Fibroblast of skin of left quadriceps (primary cell): ENCODE measurements at regions not wholly inside any gene's neighbourhood (a gene's known extent, or its start where the extent isn't known, plus 50 kb on each side); places are given as distances from the start of the nearest gene placed in this dataset.

ENCODE experiments used
- DNase-seq, 2 experiments: peaks; one replicate each; pipeline ENCODE4 v3.0.0-alpha.2; 2013; ENCODE audit warnings: low read depth in 2 of 2

- no peak for DNase-seq
Observed at GRCh38 chr2:150977296-150977695, 284.4 kb downstream of the RBM43 start.

DNA sequence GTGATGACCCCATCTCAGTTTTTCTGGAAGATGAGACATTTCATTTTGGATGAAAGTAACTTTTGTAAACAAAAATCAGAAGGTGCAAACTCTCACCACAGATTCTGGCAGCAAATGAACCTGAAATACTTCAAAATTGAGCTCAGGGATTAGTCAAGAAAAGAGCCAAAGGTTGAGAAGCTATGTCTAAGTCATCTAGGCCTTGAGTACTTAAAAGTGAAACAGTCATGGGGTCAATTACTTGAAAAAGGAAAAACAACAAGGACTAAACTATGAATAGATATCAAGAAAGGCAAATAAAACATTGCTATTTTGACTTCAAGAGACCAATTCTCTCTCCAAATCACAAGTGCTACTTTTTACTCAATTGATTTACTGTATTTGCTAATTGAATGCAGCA is 285.1 kb downstream of the RBM43 start:
- no peak for DNase-seq

DNA sequence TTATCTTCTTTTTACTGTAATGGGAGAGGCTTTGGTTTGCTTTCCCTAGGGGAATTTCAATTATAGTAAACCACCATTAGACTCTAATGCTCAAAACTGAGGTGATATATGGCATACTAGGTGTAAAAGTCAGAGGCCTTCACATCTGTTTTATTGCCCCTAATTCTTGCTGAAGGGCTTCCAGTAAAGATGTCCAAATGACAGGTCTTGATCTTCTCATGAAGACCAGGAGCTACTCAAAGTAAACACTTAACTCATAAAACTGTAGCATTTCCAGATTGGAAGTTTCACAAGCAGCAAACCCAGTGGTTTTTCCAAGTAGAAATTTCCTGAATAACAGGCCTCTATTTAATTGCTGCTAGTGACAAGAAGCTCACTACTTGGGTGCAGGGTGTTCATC is 286.8 kb downstream of the RBM43 start:
- DNase-seq, result no peak

DNA sequence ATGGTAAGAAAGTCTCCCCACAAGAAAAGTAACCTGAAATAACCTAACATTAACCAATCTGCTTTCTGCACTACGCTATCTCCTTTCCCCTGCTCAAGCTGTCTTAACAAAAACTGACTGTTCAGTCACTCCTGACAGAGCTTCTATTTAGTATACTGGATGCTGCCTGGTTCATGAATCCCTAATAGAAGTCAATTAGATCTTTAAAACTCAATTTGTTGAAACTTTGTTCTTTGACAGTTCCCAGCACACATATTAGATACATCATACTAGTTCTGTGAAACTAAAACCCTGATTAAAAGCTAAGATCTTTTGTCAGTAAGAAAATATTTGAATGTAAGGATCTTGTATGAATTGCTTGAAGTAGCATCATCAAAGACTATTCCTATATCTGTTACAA is 287.4 kb downstream of the RBM43 start:
- no peak for DNase-seq

- no peak for DNase-seq
Observed at GRCh38 chr2:150971910-150972309, 289.8 kb downstream of the RBM43 start.

DNA sequence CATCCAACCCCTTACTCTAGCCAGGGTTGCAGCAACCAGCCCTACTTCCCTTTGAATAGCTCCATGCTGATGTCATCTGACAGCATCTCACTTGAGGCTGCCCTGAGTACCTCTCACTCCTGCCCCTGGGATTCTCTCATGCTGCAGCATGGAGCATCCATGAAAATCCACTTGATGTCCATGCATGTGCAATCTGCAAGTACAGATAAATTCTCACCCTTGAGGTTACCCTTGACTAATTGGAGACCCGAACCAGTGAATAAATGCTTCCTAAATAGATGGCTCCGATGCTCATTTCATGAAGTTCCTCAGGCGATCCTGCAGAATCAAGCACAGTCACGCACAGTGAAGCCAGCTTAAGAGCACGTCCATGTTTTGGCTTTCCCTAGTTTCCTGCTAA is 298.3 kb downstream of the RBM43 start:
- no peak for DNase-seq

GRCh38 chr2:150955231-150955630 is 306.4 kb downstream of the RBM43 start:
- no peak for DNase-seq

DNA sequence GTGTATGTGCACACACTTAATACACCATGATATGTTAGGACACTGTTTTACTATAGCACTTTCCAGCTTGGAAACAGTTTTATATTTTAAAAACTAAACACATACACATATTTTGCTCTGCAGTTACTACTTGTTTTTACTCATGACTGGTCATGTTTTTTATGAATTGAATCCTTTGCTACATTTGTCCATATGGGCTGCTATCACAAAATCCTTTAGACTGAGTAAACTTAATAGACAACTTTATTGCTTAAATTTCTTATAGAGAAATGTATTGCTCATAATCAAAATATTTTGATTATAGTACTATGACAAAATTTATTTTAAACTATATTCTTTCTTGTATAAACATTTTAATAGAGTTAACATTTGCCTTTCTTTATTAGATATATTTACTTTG is 314.8 kb downstream of the RBM43 start:
- DNase-seq, result no peak

DNA sequence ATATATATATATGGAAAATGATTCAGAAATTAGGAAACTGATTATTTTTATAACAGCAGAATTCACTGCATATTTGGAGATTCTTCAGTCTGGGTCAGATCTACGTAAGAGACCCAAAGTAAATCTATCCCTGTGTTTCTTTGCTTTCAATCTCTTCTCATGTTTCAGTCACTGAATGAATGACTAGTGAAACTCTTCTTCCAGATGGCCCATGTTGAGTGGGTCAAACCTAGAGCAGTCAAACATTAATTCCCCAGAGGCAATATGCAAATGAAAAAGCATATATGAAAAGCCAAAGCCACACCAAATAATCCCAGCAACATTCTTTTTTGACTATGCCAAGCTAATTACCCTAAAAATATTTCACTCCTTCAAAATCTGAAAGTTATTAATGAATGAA is 317.3 kb downstream of the RBM43 start:
- DNase-seq, result no peak

GRCh38 chr2:150939087-150939486 is 322.6 kb downstream of the RBM43 start:
- DNase-seq, result no peak

- peak; percentile 61 to 62 for DNase-seq
Observed at GRCh38 chr2:150938527-150938926, 323.1 kb downstream of the RBM43 start.

DNA sequence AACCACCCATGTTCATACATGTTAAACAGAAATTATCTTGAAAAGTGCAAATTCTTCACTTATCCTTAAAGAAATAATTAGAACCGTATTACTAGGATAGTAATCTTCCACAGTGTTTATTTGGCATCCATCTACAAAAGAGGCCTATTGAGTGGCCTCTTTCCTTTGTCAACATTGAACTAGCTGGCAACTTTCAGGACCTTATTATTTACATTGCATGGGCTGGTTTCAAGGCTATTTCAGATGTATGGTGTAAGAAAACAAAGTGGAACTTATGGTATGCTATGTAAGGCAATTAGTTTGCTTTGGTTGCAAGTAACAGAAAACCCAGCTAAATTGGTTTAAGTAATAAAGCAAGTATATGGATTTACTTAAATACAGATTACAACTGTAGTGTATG is 324.6 kb downstream of the RBM43 start:
- DNase-seq, result no peak

GRCh38 chr2:150931451-150931850 is 330.2 kb downstream of the RBM43 start:
- DNase-seq, result no peak

- DNase-seq, result no peak
Observed at GRCh38 chr2:150925611-150926010, 336.1 kb downstream of the RBM43 start.

GRCh38 chr2:150924878-150925277 is 336.8 kb downstream of the RBM43 start:
- DNase-seq, result no peak

DNA sequence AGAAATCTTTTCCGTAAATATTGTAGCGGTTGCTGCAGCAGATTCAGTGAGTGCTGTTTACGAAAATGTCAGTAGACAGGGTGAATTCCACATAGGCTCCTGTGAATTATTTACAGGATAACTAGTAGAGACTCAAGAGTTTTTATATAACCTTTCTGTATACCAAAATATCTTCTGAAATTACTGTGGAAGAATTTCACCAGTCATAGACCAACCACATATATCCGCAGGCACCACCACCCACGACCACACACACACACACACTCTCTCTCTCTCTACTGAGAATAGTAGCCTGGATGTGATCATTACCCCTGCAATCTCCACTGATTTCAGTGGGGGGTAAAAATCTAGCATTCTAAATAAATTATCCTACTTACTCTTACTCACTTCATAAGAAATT is 341.8 kb downstream of the RBM43 start:
- peak in 1 of 2 experiments; percentile 3 for DNase-seq

- no peak for DNase-seq
Observed at GRCh38 chr2:150917961-150918713, 343.5 kb downstream of the RBM43 start.

GRCh38 chr2:150916467-150917396 is 344.9 kb downstream of the RBM43 start:
- DNase-seq, result peak; percentile 29 to 32

DNA sequence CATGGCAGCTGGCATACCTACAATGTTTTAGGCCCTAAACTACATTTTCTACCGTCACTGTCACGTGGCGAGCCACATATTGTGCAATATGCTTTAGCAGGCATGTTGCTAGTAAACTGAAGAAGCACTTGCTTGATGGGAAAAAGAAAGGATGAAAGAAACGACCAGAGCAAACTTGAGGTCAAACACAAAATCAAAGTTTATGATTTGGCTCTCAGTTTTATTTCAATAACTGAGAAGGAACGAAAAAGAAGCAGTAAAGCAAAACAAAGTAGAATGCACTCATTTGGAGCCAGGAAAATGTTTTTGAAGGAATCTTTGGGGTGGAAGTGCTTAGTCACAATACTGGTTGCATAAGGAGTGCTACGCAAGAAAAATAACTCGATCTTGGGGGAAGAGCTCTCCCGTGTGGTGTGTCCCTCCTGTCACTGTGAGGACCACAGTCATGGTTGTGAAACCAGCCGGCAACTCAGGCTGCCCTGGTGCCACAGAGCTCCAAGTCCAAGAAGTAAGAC is 349.8 kb downstream of the RBM43 start:
- peak; percentile 69 to 70 for DNase-seq

- no peak for DNase-seq
Observed at GRCh38 chr2:150909613-150910012, 352.1 kb downstream of the RBM43 start.

DNA sequence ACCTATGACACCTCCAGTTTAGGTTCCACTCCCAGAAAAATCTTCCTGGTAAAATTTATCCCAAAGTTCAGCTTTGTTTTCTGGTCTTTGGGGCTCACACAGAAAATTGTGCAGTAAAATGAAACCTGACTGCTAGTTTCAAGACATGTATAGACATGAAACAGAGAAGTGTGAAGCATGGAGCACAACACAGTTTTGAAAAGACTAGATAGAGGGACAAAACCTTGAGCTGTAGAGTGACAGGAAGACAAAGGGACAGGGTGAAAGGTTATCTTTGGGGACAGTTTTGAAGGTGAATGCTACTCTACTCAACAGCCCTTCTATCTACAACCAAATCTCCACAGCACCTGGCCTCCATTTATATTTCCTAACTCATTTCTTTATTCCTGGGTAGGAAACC is 352.6 kb downstream of the RBM43 start:
- no peak for DNase-seq

DNA sequence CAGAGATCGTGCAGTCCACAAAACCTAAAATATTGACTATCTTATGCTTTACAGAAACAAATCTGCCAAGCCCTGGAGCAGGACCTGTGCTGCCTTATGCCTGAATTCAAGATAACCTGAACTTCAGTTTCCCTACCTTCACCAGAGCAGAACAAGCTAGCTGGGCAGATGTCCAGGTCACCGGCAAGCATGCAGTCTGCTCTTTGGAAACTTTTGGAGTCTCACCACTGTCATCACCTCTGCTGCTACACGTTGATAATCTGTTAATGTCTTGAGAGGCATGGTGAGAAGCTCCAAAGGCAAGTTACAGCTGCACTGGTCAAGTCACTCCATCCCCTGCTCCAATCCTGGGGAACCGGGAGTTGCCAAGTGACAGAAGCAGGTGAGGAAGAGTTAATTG is 354.2 kb downstream of the RBM43 start:
- no peak for DNase-seq

GRCh38 chr2:150903461-150903860 is 358.2 kb downstream of the RBM43 start:
- no peak for DNase-seq
